Gastroesophageal sphincter (tissue), 3 donors: ENCODE measurements at regions not wholly inside any gene's neighbourhood (a gene's known extent, or its start where the extent isn't known, plus 50 kb on each side); places are given as distances from the start of the nearest gene placed in this dataset.

ENCODE experiments used
- EP300 ChIP-seq: sonication (generic); formaldehyde crosslinking; IDR thresholded peaks from one replicate; pipeline ENCODE4 v1.6.1; 2017; ENCODE audit warnings: antibody characterized with exemption, mild to moderate bottlenecking
- TF ChIP-seq, protein P1 (sequence below), 4 experiments: fragments of 200-600 bp in 2 of 4; fragments of 450-650 bp in 2 of 4; sonication (generic) in 1 of 4; IDR thresholded peaks; one replicate each; pipeline ENCODE4 v1.5.1; 2017 to 2019; ENCODE audit warnings: antibody characterized with exemption in 4 of 4, mild to moderate bottlenecking in 2 of 4, moderate library complexity in 2 of 4

DNA sequence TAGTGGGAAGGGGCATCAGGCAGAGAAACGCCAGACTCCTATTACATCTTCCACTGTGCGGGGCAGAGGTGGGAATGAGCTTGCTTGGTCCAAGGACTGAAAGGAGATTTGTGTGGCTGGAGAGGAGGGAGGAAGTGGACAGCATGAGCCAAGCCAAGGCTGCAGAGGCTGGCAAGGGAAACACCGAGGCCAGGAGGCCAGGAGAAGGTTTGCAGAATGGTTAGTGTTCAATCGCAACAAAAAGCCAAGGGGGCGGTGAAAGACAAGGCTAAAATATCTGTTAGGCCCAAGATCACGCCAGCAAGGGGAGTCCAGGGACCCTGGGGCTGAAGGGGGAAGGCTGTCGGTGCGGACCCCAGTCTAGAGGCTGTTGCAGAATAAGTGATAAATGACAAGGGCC is 75.8 kb downstream of the CPN2 start:
- TF ChIP-seq, protein P1, sequence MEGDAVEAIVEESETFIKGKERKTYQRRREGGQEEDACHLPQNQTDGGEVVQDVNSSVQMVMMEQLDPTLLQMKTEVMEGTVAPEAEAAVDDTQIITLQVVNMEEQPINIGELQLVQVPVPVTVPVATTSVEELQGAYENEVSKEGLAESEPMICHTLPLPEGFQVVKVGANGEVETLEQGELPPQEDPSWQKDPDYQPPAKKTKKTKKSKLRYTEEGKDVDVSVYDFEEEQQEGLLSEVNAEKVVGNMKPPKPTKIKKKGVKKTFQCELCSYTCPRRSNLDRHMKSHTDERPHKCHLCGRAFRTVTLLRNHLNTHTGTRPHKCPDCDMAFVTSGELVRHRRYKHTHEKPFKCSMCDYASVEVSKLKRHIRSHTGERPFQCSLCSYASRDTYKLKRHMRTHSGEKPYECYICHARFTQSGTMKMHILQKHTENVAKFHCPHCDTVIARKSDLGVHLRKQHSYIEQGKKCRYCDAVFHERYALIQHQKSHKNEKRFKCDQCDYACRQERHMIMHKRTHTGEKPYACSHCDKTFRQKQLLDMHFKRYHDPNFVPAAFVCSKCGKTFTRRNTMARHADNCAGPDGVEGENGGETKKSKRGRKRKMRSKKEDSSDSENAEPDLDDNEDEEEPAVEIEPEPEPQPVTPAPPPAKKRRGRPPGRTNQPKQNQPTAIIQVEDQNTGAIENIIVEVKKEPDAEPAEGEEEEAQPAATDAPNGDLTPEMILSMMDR (IDR thresholded peaks at IDR 0.05): no peak
- no peak for TF ChIP-seq EP300
